ENCODE measurements at regions not wholly inside any gene's neighbourhood (a gene's known extent, or its start where the extent isn't known, plus 50 kb on each side); places are given as distances from the start of the nearest gene placed in this dataset.

GRCh38 chr14:53683229-53683628, 273.4 kb downstream of the BMP4 start (continued):
- no peak for TF ChIP-seq CEBPB (IDR thresholded peaks at IDR 0.05; ENCODE audit: low read depth, low read length)
- TF ChIP-seq CBX5 (IDR thresholded peaks at IDR 0.05; ENCODE audit: low read depth, low read length), result no peak

Data from H1 (cell line).